ENCODE measurements at regions not wholly inside any gene's neighbourhood (a gene's known extent, or its start where the extent isn't known, plus 50 kb on each side); places are given as distances from the start of the nearest gene placed in this dataset.

DNA sequence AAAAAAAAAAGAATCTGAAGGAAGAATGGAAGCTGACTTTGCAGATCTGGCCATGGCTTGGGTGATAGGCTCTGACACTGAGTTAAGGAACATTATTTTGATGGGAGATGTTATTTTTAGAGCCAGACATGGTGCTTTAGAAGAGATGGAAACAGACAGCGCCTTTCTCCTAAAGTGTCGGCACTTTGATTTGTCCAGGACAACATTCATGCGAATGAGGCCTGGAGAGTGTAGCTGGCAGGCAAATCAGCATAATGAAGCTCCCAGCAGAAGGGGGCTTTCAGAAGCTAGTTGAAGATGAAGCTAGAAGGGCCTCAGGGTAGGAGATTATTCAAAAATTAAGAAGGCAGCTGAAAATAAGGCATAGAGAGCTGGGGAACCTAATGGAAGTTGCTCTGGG is 397.7 kb downstream of the RWDD3 start:
- TF ChIP-seq, protein P1, sequence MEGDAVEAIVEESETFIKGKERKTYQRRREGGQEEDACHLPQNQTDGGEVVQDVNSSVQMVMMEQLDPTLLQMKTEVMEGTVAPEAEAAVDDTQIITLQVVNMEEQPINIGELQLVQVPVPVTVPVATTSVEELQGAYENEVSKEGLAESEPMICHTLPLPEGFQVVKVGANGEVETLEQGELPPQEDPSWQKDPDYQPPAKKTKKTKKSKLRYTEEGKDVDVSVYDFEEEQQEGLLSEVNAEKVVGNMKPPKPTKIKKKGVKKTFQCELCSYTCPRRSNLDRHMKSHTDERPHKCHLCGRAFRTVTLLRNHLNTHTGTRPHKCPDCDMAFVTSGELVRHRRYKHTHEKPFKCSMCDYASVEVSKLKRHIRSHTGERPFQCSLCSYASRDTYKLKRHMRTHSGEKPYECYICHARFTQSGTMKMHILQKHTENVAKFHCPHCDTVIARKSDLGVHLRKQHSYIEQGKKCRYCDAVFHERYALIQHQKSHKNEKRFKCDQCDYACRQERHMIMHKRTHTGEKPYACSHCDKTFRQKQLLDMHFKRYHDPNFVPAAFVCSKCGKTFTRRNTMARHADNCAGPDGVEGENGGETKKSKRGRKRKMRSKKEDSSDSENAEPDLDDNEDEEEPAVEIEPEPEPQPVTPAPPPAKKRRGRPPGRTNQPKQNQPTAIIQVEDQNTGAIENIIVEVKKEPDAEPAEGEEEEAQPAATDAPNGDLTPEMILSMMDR (IDR thresholded peaks at IDR 0.05) = no peak
- TF ChIP-seq EP300 (IDR thresholded peaks at IDR 0.05; ENCODE audit: low read depth) = no peak
- TF ChIP-seq POLR2AphosphoS5 (IDR thresholded peaks at IDR 0.05) = no peak
